ENCODE measurements at regions not wholly inside any gene's neighbourhood (a gene's known extent, or its start where the extent isn't known, plus 50 kb on each side); places are given as distances from the start of the nearest gene placed in this dataset.

DNA sequence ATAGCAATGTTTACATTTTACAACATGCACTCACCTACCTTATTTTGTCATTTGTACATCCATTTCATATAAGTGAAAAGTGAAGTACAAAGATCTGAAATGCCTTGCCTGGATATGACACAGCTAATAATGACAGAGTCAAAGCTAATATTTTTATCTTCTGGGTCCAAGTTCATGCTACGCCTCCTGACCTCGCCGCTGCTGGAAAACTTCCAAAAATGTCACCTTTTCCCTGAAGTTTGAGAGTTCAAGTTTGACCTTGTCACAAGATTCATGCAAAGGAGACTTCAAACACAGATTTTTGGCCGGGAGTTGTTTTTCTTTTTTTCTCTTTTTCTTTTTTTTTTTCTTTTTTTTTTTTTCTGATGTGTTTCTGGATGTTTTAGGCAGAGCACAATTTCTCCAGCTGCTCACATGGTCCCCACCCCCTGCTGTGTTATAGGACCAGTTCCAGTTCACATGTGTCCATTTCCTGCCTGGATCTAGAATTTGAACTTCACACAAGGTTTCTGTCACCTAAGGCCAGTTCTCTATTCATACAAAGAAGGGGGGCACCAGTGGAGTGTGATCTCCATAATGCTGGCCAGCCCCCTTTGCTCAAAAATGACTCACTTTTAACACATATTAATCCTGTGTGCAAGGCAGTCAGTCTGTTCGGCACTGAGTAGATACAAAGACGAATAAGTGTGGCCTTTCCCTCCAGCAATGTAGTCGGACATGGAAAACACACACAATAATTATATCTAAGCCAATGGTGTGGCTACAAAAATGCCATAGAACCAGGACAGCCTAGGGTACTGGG is 546.8 kb downstream of the BUD13 start:
- peaks cover 15% of the 10 kb centered on the region for H3K4me1 ChIP-seq (ENCODE audit: control insufficient read depth, insufficient read depth, low read length)
- no peak overlapping the region for H3K27ac ChIP-seq (ENCODE audit: low read depth, low read length)
- H3K9me3 ChIP-seq (ENCODE audit: control insufficient read depth, insufficient read depth, low read length): no peaks in the 10 kb centered on the region
- no peak overlapping the region for H3K4me3 ChIP-seq (ENCODE audit: low read depth, low read length)
- no peaks in the 10 kb centered on the region for H3K27me3 ChIP-seq (ENCODE audit: control insufficient read depth, insufficient read depth, low read length)
- no peaks in the 10 kb centered on the region for H3K36me3 ChIP-seq (ENCODE audit: control insufficient read depth, insufficient read depth, low read length)
- H3K9ac ChIP-seq (ENCODE audit: low read depth, low read length): no peak overlapping the region

DNA sequence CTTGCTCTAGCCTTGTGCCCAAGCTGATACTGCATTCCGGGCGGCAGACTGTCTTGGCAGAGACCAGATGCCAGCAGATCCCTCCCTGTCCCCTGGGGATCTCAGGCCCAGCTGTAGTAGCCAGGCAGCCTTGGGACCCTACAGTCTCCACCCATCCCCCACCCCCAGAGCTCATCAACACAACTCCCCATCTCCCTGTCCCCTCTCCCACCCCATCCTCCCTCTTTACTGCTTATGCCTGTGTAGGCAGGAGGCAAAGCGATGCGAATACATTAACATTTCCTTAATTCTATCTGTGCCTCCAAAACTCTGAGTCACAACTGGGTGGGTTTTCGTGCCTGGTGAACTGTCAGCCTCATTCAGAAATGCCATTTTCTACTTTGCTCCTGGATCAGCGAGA is 547.6 kb downstream of the BUD13 start:
- H3K36me3 ChIP-seq (ENCODE audit: control insufficient read depth, insufficient read depth, low read length): no peaks in the 10 kb centered on the region
- H3K9ac ChIP-seq (ENCODE audit: low read depth, low read length): no peak overlapping the region
- no peak overlapping the region for H3K4me3 ChIP-seq (ENCODE audit: low read depth, low read length)
- H3K27me3 ChIP-seq (ENCODE audit: control insufficient read depth, insufficient read depth, low read length): no peaks in the 10 kb centered on the region
- no peak overlapping the region for H3K27ac ChIP-seq (ENCODE audit: low read depth, low read length)
- no peaks in the 10 kb centered on the region for H3K9me3 ChIP-seq (ENCODE audit: control insufficient read depth, insufficient read depth, low read length)
- H3K4me1 ChIP-seq (ENCODE audit: control insufficient read depth, insufficient read depth, low read length): peaks cover 15% of the 10 kb centered on the region

DNA sequence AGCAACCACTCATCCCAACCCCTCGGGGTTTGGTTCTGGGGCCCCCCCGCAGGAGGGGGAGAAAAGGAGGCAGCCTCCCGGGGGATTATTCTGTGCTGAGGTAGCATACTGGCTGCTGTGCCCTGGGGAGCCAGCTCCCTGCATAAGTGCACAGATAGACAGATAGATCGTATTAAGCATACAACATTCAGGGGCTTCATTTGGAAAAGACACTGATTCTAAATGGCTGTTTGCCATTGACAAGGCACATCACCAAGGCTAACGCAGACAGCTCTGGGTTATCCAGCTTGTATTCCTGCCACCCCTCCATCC is 547.9 kb downstream of the BUD13 start:
- Histone ChIP-seq H3K4me1 (ENCODE audit: control insufficient read depth, insufficient read depth, low read length) (peaks cover 15% of the 10 kb centered on the region), H3K27ac (ENCODE audit: low read depth, low read length) (no peak overlapping the region), H3K9me3 (ENCODE audit: control insufficient read depth, insufficient read depth, low read length) (no peaks in the 10 kb centered on the region), H3K4me3 (ENCODE audit: low read depth, low read length) (no peak overlapping the region), H3K36me3 (ENCODE audit: control insufficient read depth, insufficient read depth, low read length) (no peaks in the 10 kb centered on the region), H3K9ac (ENCODE audit: low read depth, low read length) (no peak overlapping the region), H3K27me3 (ENCODE audit: control insufficient read depth, insufficient read depth, low read length) (no peaks in the 10 kb centered on the region)

DNA sequence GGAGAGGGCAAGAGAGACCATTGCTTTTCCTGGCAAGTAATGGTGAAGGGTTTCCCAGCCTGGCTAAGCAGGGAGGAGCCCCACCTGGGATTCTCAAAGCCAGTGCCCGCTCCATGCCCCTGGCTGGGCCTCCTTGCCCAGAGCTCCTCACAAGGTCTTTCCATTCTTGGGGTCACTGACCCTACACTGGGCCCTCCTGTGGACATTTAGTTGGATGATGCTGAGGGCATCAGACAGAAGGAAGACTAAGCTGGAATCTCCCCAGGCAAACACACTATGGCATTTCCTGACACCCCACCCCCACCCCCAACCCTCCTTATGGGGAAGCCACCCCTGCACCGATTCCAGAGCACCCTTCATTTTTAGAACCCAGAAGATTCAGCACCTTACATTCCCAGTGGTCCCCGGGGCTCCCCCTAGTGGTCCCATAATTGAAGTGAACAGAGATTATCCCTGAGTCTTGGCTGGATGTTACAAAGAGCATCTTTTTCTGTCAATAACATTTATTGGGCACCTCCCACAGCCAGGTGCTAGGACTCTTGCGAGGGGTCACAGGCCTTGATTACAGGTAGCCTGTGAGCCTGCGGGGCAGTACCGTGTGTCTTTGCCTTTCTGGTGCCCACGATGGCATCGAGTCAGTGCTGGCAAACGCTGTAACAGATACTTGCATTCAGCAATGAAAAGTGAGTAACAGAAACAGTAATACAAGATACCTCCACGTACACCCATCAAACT is 548.5 kb downstream of the BUD13 start:
- Histone ChIP-seq H3K9ac (ENCODE audit: low read depth, low read length) (no peak overlapping the region), H3K27me3 (ENCODE audit: control insufficient read depth, insufficient read depth, low read length) (no peaks in the 10 kb centered on the region), H3K9me3 (ENCODE audit: control insufficient read depth, insufficient read depth, low read length) (no peaks in the 10 kb centered on the region), H3K4me1 (ENCODE audit: control insufficient read depth, insufficient read depth, low read length) (peaks cover 15% of the 10 kb centered on the region), H3K4me3 (ENCODE audit: low read depth, low read length) (no peak overlapping the region), H3K36me3 (ENCODE audit: control insufficient read depth, insufficient read depth, low read length) (no peaks in the 10 kb centered on the region), H3K27ac (ENCODE audit: low read depth, low read length) (no peak overlapping the region)

DNA sequence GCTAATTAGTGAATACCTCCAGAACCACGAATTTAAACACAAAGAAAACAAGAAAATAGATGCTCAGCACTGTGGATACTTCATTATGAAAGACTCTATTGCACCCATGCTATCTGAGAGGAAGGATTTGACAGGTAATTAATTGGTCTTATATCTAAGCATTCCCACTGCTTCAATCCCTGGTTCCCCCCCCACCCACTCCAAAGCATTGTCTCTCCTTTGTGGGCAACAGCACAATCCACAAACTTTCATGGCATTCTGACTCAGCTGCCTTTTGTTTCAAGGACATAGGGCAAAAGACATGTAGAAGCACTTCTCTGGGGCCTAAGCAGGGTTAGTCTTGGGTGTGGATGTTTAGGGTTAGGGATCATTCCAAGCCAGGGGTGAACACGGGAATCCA is 551.4 kb downstream of the BUD13 start:
- H3K4me1 ChIP-seq (ENCODE audit: control insufficient read depth, insufficient read depth, low read length): peaks cover 15% of the 10 kb centered on the region
- H3K9ac ChIP-seq (ENCODE audit: low read depth, low read length): no peak overlapping the region
- no peaks in the 10 kb centered on the region for H3K36me3 ChIP-seq (ENCODE audit: control insufficient read depth, insufficient read depth, low read length)
- H3K27me3 ChIP-seq (ENCODE audit: control insufficient read depth, insufficient read depth, low read length): no peaks in the 10 kb centered on the region
- no peak overlapping the region for H3K27ac ChIP-seq (ENCODE audit: low read depth, low read length)
- no peaks in the 10 kb centered on the region for H3K9me3 ChIP-seq (ENCODE audit: control insufficient read depth, insufficient read depth, low read length)
- H3K4me3 ChIP-seq (ENCODE audit: low read depth, low read length): no peak overlapping the region

DNA sequence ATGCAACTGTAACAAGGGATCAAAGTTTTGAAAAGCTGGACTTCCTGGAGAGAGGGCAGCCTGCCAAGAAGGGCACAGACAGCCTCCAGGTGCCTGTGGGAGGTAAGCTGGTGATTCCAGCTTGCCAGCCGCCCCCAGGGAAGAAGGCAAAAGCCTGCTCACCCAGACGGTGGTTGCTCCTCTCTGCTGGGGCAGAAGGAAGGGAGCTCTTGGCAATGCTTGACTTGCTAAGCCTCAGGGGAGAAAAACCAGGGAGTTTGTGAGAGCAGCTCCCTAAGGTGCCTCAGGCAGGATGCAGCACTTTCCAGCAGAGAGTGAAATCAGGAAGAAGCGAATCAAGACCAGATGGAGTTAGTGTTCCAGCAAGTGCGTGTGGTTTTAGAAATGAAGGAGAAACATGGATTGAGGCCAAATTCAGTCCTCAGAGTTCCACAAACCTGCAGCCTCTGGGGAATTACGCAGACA is 553.6 kb downstream of the BUD13 start:
- no peak overlapping the region for H3K9ac ChIP-seq (ENCODE audit: low read depth, low read length)
- no peak overlapping the region for H3K4me3 ChIP-seq (ENCODE audit: low read depth, low read length)
- H3K27ac ChIP-seq (ENCODE audit: low read depth, low read length): no peak overlapping the region
- no peaks in the 10 kb centered on the region for H3K36me3 ChIP-seq (ENCODE audit: control insufficient read depth, insufficient read depth, low read length)
- H3K9me3 ChIP-seq (ENCODE audit: control insufficient read depth, insufficient read depth, low read length): no peaks in the 10 kb centered on the region
- no peaks in the 10 kb centered on the region for H3K27me3 ChIP-seq (ENCODE audit: control insufficient read depth, insufficient read depth, low read length)
- H3K4me1 ChIP-seq (ENCODE audit: control insufficient read depth, insufficient read depth, low read length): peaks cover 5% of the 10 kb centered on the region; the same call in 1 of the 2 replicates

DNA sequence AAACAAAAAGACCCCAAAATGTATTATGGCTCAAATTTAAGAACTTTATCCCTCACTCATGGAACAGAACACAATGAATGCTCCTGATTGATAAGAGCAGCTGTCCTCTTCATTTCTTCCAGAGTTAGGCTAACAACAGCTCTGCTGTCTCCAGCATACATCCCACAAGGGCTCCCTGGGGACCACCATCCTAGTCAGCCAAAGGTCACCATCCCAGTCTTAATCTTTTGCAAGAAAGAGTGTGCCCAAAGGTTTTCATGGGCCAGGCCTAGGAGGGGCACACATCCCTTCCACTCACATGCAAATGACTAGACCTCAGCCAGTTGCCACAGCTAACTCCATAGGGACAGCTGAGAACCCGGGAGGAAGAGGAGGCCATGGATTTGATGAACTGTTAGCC is 555.3 kb downstream of the BUD13 start:
- peaks cover 5% of the 10 kb centered on the region; the same call in 1 of the 2 replicates for H3K4me1 ChIP-seq (ENCODE audit: control insufficient read depth, insufficient read depth, low read length)
- H3K27ac ChIP-seq (ENCODE audit: low read depth, low read length): no peak overlapping the region
- H3K27me3 ChIP-seq (ENCODE audit: control insufficient read depth, insufficient read depth, low read length): no peaks in the 10 kb centered on the region
- H3K36me3 ChIP-seq (ENCODE audit: control insufficient read depth, insufficient read depth, low read length): no peaks in the 10 kb centered on the region
- H3K9me3 ChIP-seq (ENCODE audit: control insufficient read depth, insufficient read depth, low read length): no peaks in the 10 kb centered on the region
- no peak overlapping the region for H3K4me3 ChIP-seq (ENCODE audit: low read depth, low read length)
- H3K9ac ChIP-seq (ENCODE audit: low read depth, low read length): no peak overlapping the region

DNA sequence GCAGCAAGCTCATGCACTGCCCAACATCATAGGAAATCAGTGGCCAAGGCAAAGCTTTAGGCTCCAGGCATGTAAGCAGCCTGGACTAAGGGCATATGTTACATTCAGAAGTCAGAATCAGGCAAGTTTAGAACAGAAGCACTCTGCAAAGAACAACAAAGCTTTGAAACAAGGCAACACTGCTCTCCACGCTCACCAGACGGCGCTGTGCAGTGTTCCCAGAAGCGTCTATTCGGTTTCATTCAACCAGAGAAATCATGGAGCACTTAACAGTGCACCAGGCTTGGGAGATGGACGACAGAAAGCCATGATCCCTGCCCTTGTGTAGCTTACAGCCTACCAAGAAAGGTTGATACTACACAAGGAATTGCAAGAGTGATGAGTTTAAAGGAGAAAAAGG is 555.8 kb downstream of the BUD13 start:
- no peaks in the 10 kb centered on the region for H3K9me3 ChIP-seq (ENCODE audit: control insufficient read depth, insufficient read depth, low read length)
- H3K27ac ChIP-seq (ENCODE audit: low read depth, low read length): no peak overlapping the region
- H3K9ac ChIP-seq (ENCODE audit: low read depth, low read length): no peak overlapping the region
- peaks cover 5% of the 10 kb centered on the region; the same call in 1 of the 2 replicates for H3K4me1 ChIP-seq (ENCODE audit: control insufficient read depth, insufficient read depth, low read length)
- no peak overlapping the region for H3K4me3 ChIP-seq (ENCODE audit: low read depth, low read length)
- no peaks in the 10 kb centered on the region for H3K36me3 ChIP-seq (ENCODE audit: control insufficient read depth, insufficient read depth, low read length)
- no peaks in the 10 kb centered on the region for H3K27me3 ChIP-seq (ENCODE audit: control insufficient read depth, insufficient read depth, low read length)

DNA sequence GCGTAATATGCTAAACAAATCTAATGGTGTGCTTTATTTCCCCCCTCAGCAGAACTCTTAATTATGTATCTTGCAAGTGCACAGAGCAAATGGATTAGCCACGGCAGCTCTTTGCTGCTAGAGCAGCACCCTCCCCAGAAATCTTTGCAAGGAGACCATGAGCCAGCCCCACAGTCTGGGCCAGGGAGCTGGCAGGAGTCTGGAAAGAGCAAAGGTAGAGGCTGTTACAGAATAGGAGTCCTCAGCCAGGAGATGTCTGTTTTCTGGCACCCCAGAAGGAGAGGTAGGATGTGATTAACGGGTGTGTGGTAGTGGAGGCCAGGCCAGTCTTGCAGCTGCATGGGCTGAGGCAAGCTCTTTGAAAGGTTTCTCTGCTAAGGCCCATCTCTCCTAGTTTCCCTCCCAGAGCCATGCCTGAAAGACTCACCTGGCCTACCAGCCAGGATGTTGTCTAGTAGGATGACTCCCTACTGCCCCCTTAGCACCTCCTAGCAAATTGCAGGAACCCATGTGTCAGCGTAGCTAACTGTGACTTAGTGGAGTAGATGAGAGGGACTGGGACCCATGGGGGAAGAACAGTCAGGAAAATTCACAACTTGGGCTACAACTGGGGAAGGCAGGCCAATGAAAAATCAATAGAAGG is 557.2 kb downstream of the BUD13 start:
- H3K4me3 ChIP-seq (ENCODE audit: low read depth, low read length): no peak overlapping the region
- no peaks in the 10 kb centered on the region for H3K4me1 ChIP-seq (ENCODE audit: control insufficient read depth, insufficient read depth, low read length)
- H3K9ac ChIP-seq (ENCODE audit: low read depth, low read length): no peak overlapping the region
- no peak overlapping the region for H3K27ac ChIP-seq (ENCODE audit: low read depth, low read length)
- H3K36me3 ChIP-seq (ENCODE audit: control insufficient read depth, insufficient read depth, low read length): no peaks in the 10 kb centered on the region
- H3K27me3 ChIP-seq (ENCODE audit: control insufficient read depth, insufficient read depth, low read length): no peaks in the 10 kb centered on the region
- no peaks in the 10 kb centered on the region for H3K9me3 ChIP-seq (ENCODE audit: control insufficient read depth, insufficient read depth, low read length)

DNA sequence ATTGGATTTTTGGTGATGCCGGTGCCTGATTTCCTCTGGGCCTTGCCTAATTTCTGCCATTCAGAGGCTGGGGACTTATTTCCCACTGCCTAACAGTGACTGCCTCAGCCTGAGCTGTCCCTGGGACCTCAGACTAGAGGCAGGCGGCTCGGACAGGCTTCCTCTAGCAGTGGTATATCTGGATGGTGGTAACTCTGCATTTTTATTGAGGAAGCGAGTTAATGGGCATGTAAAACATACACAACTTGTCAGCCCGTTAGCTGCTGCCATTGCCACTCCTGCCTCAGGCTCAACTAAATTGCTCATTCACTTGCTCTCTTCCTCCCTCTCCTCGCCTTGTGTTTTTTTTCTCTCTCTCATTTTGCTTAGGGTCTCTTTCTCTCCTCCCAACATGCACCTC is 561.6 kb downstream of the BUD13 start:
- Histone ChIP-seq H3K27me3 (ENCODE audit: control insufficient read depth, insufficient read depth, low read length) (no peaks in the 10 kb centered on the region), H3K36me3 (ENCODE audit: control insufficient read depth, insufficient read depth, low read length) (no peaks in the 10 kb centered on the region), H3K4me1 (ENCODE audit: control insufficient read depth, insufficient read depth, low read length) (no peaks in the 10 kb centered on the region), H3K27ac (ENCODE audit: low read depth, low read length) (no peak overlapping the region), H3K9me3 (ENCODE audit: control insufficient read depth, insufficient read depth, low read length) (no peaks in the 10 kb centered on the region), H3K4me3 (ENCODE audit: low read depth, low read length) (no peak overlapping the region), H3K9ac (ENCODE audit: low read depth, low read length) (no peak overlapping the region)

DNA sequence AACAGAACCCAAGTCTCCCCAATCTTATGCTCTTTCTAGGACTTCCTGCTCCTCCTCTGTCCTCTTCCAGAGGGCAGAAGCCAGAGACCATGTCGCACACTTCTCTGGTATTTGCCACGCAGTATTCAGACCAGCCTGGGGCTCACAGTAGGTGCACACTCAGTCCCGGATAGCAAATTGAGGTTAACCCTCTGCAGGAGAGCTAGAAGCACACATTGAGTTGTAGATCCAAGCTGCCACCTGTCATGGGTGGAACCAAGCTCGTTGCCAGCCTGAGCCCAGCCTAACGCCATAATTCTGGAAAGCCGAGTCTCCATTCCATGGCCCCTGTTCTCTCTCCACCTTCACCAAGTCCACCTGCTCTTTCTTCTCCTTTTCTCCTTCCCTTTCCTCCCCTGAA is 562.1 kb downstream of the BUD13 start:
- no peaks in the 10 kb centered on the region for H3K27me3 ChIP-seq (ENCODE audit: control insufficient read depth, insufficient read depth, low read length)
- no peak overlapping the region for H3K4me3 ChIP-seq (ENCODE audit: low read depth, low read length)
- no peaks in the 10 kb centered on the region for H3K36me3 ChIP-seq (ENCODE audit: control insufficient read depth, insufficient read depth, low read length)
- H3K9me3 ChIP-seq (ENCODE audit: control insufficient read depth, insufficient read depth, low read length): no peaks in the 10 kb centered on the region
- H3K9ac ChIP-seq (ENCODE audit: low read depth, low read length): no peak overlapping the region
- no peaks in the 10 kb centered on the region for H3K4me1 ChIP-seq (ENCODE audit: control insufficient read depth, insufficient read depth, low read length)
- H3K27ac ChIP-seq (ENCODE audit: low read depth, low read length): no peak overlapping the region
